GM19395 (cell line): ENCODE measurements at regions not wholly inside any gene's neighbourhood (a gene's known extent, or its start where the extent isn't known, plus 50 kb on each side); places are given as distances from the start of the nearest gene placed in this dataset.

Experiments
- ATAC-seq: cut with Tn5 transposase; IDR thresholded peaks from one replicate; pipeline ENCODE4 v1.9.1; 2021; ENCODE audit warnings: mild to moderate bottlenecking, moderate library complexity; ENCODE audit not compliant: unreplicated experiment

GRCh38 chr5:170159947-170160346, 54.2 kb downstream of the FOXI1 start:
- ATAC-seq, result no peak

GRCh38 chr5:170161069-170161468, 55.4 kb downstream of the FOXI1 start:
- peak; percentile 57 for ATAC-seq

- no peak for ATAC-seq
These were observed 57.1 kb downstream of the FOXI1 start for GRCh38 chr5:170162631-170163321.

GRCh38 chr5:170164087-170164486, 58.4 kb downstream of the FOXI1 start:
- ATAC-seq, result no peak

- no peak for ATAC-seq
These were observed 59.2 kb downstream of the FOXI1 start for GRCh38 chr5:170164921-170165320.

GRCh38 chr5:170166101-170166500, 60.4 kb downstream of the FOXI1 start:
- ATAC-seq, result no peak

- no peak for ATAC-seq
These were observed 62.3 kb downstream of the FOXI1 start for GRCh38 chr5:170168002-170168401.

GRCh38 chr5:170168797-170169196, 63.1 kb downstream of the FOXI1 start:
- no peak for ATAC-seq

GRCh38 chr5:170169996-170170395, 62.8 kb upstream of the C5orf58 start:
- ATAC-seq, result no peak

- no peak for ATAC-seq
These were observed 61.0 kb upstream of the C5orf58 start for GRCh38 chr5:170171811-170172210.

- ATAC-seq, result no peak
These were observed 59.6 kb upstream of the C5orf58 start for GRCh38 chr5:170173227-170173626.

GRCh38 chr5:170173647-170174046, 59.1 kb upstream of the C5orf58 start:
- ATAC-seq, result no peak

- no peak for ATAC-seq
These were observed 55.9 kb upstream of the C5orf58 start for GRCh38 chr5:170176916-170177315.

- no peak for ATAC-seq
These were observed 54.0 kb upstream of the C5orf58 start for GRCh38 chr5:170178814-170179213.

GRCh38 chr5:170179626-170180025, 53.2 kb upstream of the C5orf58 start:
- ATAC-seq, result no peak

- no peak for ATAC-seq
These were observed 50.9 kb upstream of the C5orf58 start for GRCh38 chr5:170181902-170182301.

- ATAC-seq, result no peak
These were observed 50.3 kb upstream of the C5orf58 start for GRCh38 chr5:170182491-170182890.
